ENCODE measurements at regions not wholly inside any gene's neighbourhood (a gene's known extent, or its start where the extent isn't known, plus 50 kb on each side); places are given as distances from the start of the nearest gene placed in this dataset.

DNA sequence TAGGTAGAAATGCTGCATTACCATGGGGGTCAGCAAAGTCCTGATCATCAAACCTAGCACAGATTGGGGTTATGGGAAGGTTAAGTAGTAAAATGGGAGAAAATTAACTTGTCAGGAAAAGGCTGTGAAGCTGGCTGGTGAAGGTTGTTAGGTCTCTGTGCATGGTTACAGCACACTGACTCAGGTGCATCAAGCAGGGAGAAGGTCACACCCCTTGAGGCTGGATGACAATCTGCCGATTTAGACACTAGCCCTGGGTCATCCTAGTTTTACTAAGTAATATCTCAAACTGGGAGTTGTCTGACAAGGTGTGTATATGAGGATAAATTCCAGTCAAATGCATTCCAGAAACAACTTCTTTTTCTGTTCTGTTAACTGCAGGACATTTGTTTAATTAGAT, 271.1 kb upstream of the LRIG3 start:
- Histone ChIP-seq H3K9me3 (ENCODE audit: insufficient read depth, low read depth, low read length) (no peaks in the 10 kb centered on the region), H3K4me3 (ENCODE audit: low read length, poor library complexity, severe bottlenecking) (no peak overlapping the region), H3K27me3 (ENCODE audit: insufficient read depth, low read length, poor library complexity, severe bottlenecking) (no peaks in the 10 kb centered on the region), H3K4me1 (ENCODE audit: insufficient read depth, low read length, poor library complexity, severe bottlenecking) (no peaks in the 10 kb centered on the region), H3F3A (ENCODE audit: low read depth) (no peaks in the 10 kb centered on the region), H3K79me2 (ENCODE audit: insufficient read depth, low read length) (no peaks in the 10 kb centered on the region), H3K36me3 (ENCODE audit: insufficient read depth, low read length) (no peaks in the 10 kb centered on the region), H2AFZ (ENCODE audit: low read length) (no peak overlapping the region), H3K9me2 (replicated peaks; ENCODE audit: low read depth, low read length) (no peaks in the 10 kb centered on the region), H3K9ac (ENCODE audit: low read depth, low read length, poor library complexity, severe bottlenecking) (no peak overlapping the region), H4K20me1 (ENCODE audit: insufficient read depth, low read length, poor library complexity, severe bottlenecking) (no peaks in the 10 kb centered on the region), H3K4me2 (ENCODE audit: low read depth, low read length, poor library complexity, severe bottlenecking) (no peak overlapping the region)
- TF ChIP-seq EZH2phosphoT487 (IDR thresholded peaks at IDR 0.05; ENCODE audit: borderline replicate concordance) (no peak), CTCF (conservative IDR thresholded peaks at IDR 0.05; ENCODE audit: low read length) (no peak)

GRCh38 chr12:59186451-59186850, 266.1 kb upstream of the LRIG3 start:
- no peak overlapping the region for H2AFZ ChIP-seq (ENCODE audit: low read length)
- H3K9ac ChIP-seq (ENCODE audit: low read depth, low read length, poor library complexity, severe bottlenecking) = no peak overlapping the region
- no peak overlapping the region for H3K4me3 ChIP-seq (ENCODE audit: low read length, poor library complexity, severe bottlenecking)
- no peaks in the 10 kb centered on the region for H3F3A ChIP-seq (ENCODE audit: low read depth)
- H3K9me2 ChIP-seq (replicated peaks; ENCODE audit: low read depth, low read length) = no peaks in the 10 kb centered on the region
- H4K20me1 ChIP-seq (ENCODE audit: insufficient read depth, low read length, poor library complexity, severe bottlenecking) = no peaks in the 10 kb centered on the region
- no peaks in the 10 kb centered on the region for H3K36me3 ChIP-seq (ENCODE audit: insufficient read depth, low read length)
- H3K79me2 ChIP-seq (ENCODE audit: insufficient read depth, low read length) = no peaks in the 10 kb centered on the region
- no peaks in the 10 kb centered on the region for H3K9me3 ChIP-seq (ENCODE audit: insufficient read depth, low read depth, low read length)
- no peak for TF ChIP-seq CTCF (conservative IDR thresholded peaks at IDR 0.05; ENCODE audit: low read length)
- no peak for TF ChIP-seq EZH2phosphoT487 (IDR thresholded peaks at IDR 0.05; ENCODE audit: borderline replicate concordance)
- no peaks in the 10 kb centered on the region for H3K27me3 ChIP-seq (ENCODE audit: insufficient read depth, low read length, poor library complexity, severe bottlenecking)
- no peak overlapping the region for H3K4me2 ChIP-seq (ENCODE audit: low read depth, low read length, poor library complexity, severe bottlenecking)
- peaks cover 10% of the 10 kb centered on the region for H3K4me1 ChIP-seq (ENCODE audit: insufficient read depth, low read length, poor library complexity, severe bottlenecking)

GRCh38 chr12:59185295-59185694, 265.0 kb upstream of the LRIG3 start:
- H3K36me3 ChIP-seq (ENCODE audit: insufficient read depth, low read length) = no peaks in the 10 kb centered on the region
- H3K4me2 ChIP-seq (ENCODE audit: low read depth, low read length, poor library complexity, severe bottlenecking) = no peak overlapping the region

More at GRCh38 chr12:59185295-59185694, 265.0 kb upstream of the LRIG3 start:
- Histone ChIP-seq H3K27me3 (ENCODE audit: insufficient read depth, low read length, poor library complexity, severe bottlenecking) (no peaks in the 10 kb centered on the region), H3K9me2 (replicated peaks; ENCODE audit: low read depth, low read length) (no peaks in the 10 kb centered on the region), H3F3A (ENCODE audit: low read depth) (no peaks in the 10 kb centered on the region), H3K4me3 (ENCODE audit: low read length, poor library complexity, severe bottlenecking) (no peak overlapping the region), H3K9ac (ENCODE audit: low read depth, low read length, poor library complexity, severe bottlenecking) (no peak overlapping the region), H2AFZ (ENCODE audit: low read length) (no peak overlapping the region), H3K9me3 (ENCODE audit: insufficient read depth, low read depth, low read length) (no peaks in the 10 kb centered on the region), H3K4me1 (ENCODE audit: insufficient read depth, low read length, poor library complexity, severe bottlenecking) (peaks cover 10% of the 10 kb centered on the region), H3K79me2 (ENCODE audit: insufficient read depth, low read length) (no peaks in the 10 kb centered on the region), H4K20me1 (ENCODE audit: insufficient read depth, low read length, poor library complexity, severe bottlenecking) (no peaks in the 10 kb centered on the region)
- TF ChIP-seq EZH2phosphoT487 (IDR thresholded peaks at IDR 0.05; ENCODE audit: borderline replicate concordance) (no peak), CTCF (conservative IDR thresholded peaks at IDR 0.05; ENCODE audit: low read length) (no peak)
